ENCODE measurements at regions not wholly inside any gene's neighbourhood (a gene's known extent, or its start where the extent isn't known, plus 50 kb on each side); places are given as distances from the start of the nearest gene placed in this dataset.

- Histone ChIP-seq H3K79me2 (ENCODE audit: control insufficient read depth, insufficient read depth, low read length) (no peaks in the 10 kb centered on the region), H3K27ac (ENCODE audit: control insufficient read depth, insufficient read depth) (no peak overlapping the region), H3K4me2 (ENCODE audit: control insufficient read depth, insufficient read depth) (no peak overlapping the region), H3K36me3 (ENCODE audit: control insufficient read depth in 2 of 2, insufficient read depth in 2 of 2, low read length in 1 of 2) (no peaks in the 10 kb centered on the region), H2AFZ (ENCODE audit: control insufficient read depth, low read depth, low read length) (no peak overlapping the region), H3K27me3 (replicated peaks in 1 of 2; ENCODE audit: control insufficient read depth in 2 of 2, insufficient read depth in 2 of 2, low read length in 1 of 2) (peaks cover 0 to 2% of the 10 kb centered on the region in 2 experiments; a peak in 2 of 4 replicates), H3K9ac (ENCODE audit: control insufficient read depth, insufficient read depth, low read length) (no peak overlapping the region), H3K4me3 (no peak overlapping the region), H4K20me1 (ENCODE audit: control insufficient read depth, insufficient read depth) (no peaks in the 10 kb centered on the region; the same call in 1 of the 2 replicates), H3K4me1 (ENCODE audit: control insufficient read depth, insufficient read depth, low read length) (peaks cover 3% of the 10 kb centered on the region; the same call in 1 of the 2 replicates), H3K9me3 (replicated peaks; ENCODE audit: control insufficient read depth, insufficient read depth, low read length) (no peaks in the 10 kb centered on the region)
- SMC1A ChIA-PET (ENCODE audit: uncharacterized antibody, unreplicated experiment) = no interaction called here
- no peak for TF ChIP-seq MLLT1 (IDR thresholded peaks at IDR 0.05)
- no peak for TF ChIP-seq SIX5 (IDR thresholded peaks at IDR 0.05; ENCODE audit: low read depth, low read length, severe bottlenecking)
- TF ChIP-seq TCF3 (IDR thresholded peaks at IDR 0.05; ENCODE audit: borderline replicate concordance, insufficient read depth, low read depth, low read length) = no peak
- no peak for TF ChIP-seq SMAD5 (IDR thresholded peaks at IDR 0.05; ENCODE audit: low read depth)
- no peak for DNase-seq (ENCODE audit: low read depth, low spot score)
- BruUV-seq (replicated peaks) = no TSS peak
- in situ Hi-C loops (cut with MboI) (no loop called here), intact Hi-C loops (cut with micrococcal nuclease; ENCODE audit: unreplicated experiment) (no loop called here)
- ATAC-seq = no peak
- POLR2A ChIA-PET = no interaction called here
- FAIRE-seq = no peak
- 0% methylated on average over 1 of the region's 1 CpG for WGBS (ENCODE audit: insufficient coverage, insufficient replicate concordance, low lambda C conversion rate, missing lambda C conversion rate)
- RAD21 ChIA-PET (ENCODE audit: unreplicated experiment) = no interaction called here
- CTCF ChIA-PET = no interaction called here
Observed at GRCh38 chr2:19648583-19648982, 253.2 kb downstream of the TTC32 start.

GRCh38 chr2:19646987-19647386, 254.8 kb downstream of the TTC32 start:
- intact Hi-C loops (cut with micrococcal nuclease; ENCODE audit: unreplicated experiment) = no loop called here
- no peak for TF ChIP-seq ZNF622 (IDR thresholded peaks at IDR 0.05)
- no peak for TF ChIP-seq SUPT20H (IDR thresholded peaks at IDR 0.05; ENCODE audit: borderline replicate concordance, control insufficient read depth, low read depth, low read length)
- no peak for TF ChIP-seq LARP7 (IDR thresholded peaks at IDR 0.05)
- TF ChIP-seq NFYA (IDR thresholded peaks at IDR 0.05; ENCODE audit: borderline replicate concordance, low read depth, low read length) = no peak
- no peak for TF ChIP-seq NFYB (IDR thresholded peaks at IDR 0.05; ENCODE audit: insufficient read depth, low read depth, low read length)
- TF ChIP-seq E2F8 (IDR thresholded peaks at IDR 0.05; ENCODE audit: low read depth, partially characterized antibody) = no peak
- no peak for TF ChIP-seq SIX5 (IDR thresholded peaks at IDR 0.05; ENCODE audit: low read depth, low read length, severe bottlenecking)
- TF ChIP-seq MAX (IDR thresholded peaks at IDR 0.05; ENCODE audit: low read depth, low read length) = no peak
- no peak for TF ChIP-seq BCL11A (IDR thresholded peaks at IDR 0.05; ENCODE audit: low read depth, low read length)
- no peak for TF ChIP-seq RBBP5 (conservative IDR thresholded peaks at IDR 0.05)
- no peak for TF ChIP-seq ETV6 (conservative IDR thresholded peaks at IDR 0.05 in 1 of 2, IDR thresholded peaks at IDR 0.05 in 1 of 2; ENCODE audit: borderline replicate concordance in 1 of 2, low read depth in 1 of 2)
- TF ChIP-seq SREBF1 (IDR thresholded peaks at IDR 0.05; ENCODE audit: low read length) = no peak

More at GRCh38 chr2:19646987-19647386, 254.8 kb downstream of the TTC32 start:
- Histone ChIP-seq H3K9ac (ENCODE audit: control insufficient read depth, insufficient read depth, low read length) (no peak overlapping the region), H3K79me2 (ENCODE audit: control insufficient read depth, insufficient read depth, low read length) (no peaks in the 10 kb centered on the region), H3K27ac (ENCODE audit: control insufficient read depth, insufficient read depth) (no peak overlapping the region), H2AFZ (ENCODE audit: control insufficient read depth, low read depth, low read length) (no peak overlapping the region), H3K9me3 (replicated peaks; ENCODE audit: control insufficient read depth, insufficient read depth, low read length) (no peaks in the 10 kb centered on the region), H3K27me3 (replicated peaks in 1 of 2; ENCODE audit: control insufficient read depth in 2 of 2, insufficient read depth in 2 of 2, low read length in 1 of 2) (peaks cover 0 to 2% of the 10 kb centered on the region in 2 experiments; a peak in 2 of 4 replicates), H3K4me3 (no peak overlapping the region), H3K4me2 (ENCODE audit: control insufficient read depth, insufficient read depth) (no peak overlapping the region), H4K20me1 (ENCODE audit: control insufficient read depth, insufficient read depth) (no peaks in the 10 kb centered on the region), H3K4me1 (ENCODE audit: control insufficient read depth, insufficient read depth, low read length) (peaks cover 6% of the 10 kb centered on the region; the same call in 1 of the 2 replicates), H3K36me3 (ENCODE audit: control insufficient read depth in 2 of 2, insufficient read depth in 2 of 2, low read length in 1 of 2) (no peaks in the 10 kb centered on the region)
- SMC1A ChIA-PET (ENCODE audit: uncharacterized antibody, unreplicated experiment) = no interaction called here
- CTCF ChIA-PET = no interaction called here
- WGBS (ENCODE audit: insufficient coverage, insufficient replicate concordance, low lambda C conversion rate, missing lambda C conversion rate) = 0% methylated on average over 1 of the region's 1 CpG
- ATAC-seq (no peak), FAIRE-seq (no peak), DNase-seq (ENCODE audit: low read depth, low spot score) (no peak)
- RAD21 ChIA-PET (ENCODE audit: unreplicated experiment) = no interaction called here
- in situ Hi-C loops (cut with MboI) = no loop called here
- POLR2A ChIA-PET = no interaction called here
- no TSS peak for BruUV-seq (replicated peaks)

Measured in GM12878 (cell line).